ENCODE measurements at regions not wholly inside any gene's neighbourhood (a gene's known extent, or its start where the extent isn't known, plus 50 kb on each side); places are given as distances from the start of the nearest gene placed in this dataset.
A peak's percentile ranks its signal among the peaks of the same experiment; 100 is the strongest.

- no peak for DNase-seq
Observed at GRCh38 chr2:136363470-136363869, 245.5 kb upstream of the CXCR4 start.

- DNase-seq = no peak
Observed at GRCh38 chr2:136362676-136363390, 244.9 kb upstream of the CXCR4 start.

- no peak for DNase-seq
Observed at GRCh38 chr2:136361521-136361920, 243.6 kb upstream of the CXCR4 start.

- DNase-seq = no peak
Observed at GRCh38 chr2:136360790-136361189, 242.8 kb upstream of the CXCR4 start.

- no peak for DNase-seq
Observed at GRCh38 chr2:136359121-136359965, 241.4 kb upstream of the CXCR4 start.

GRCh38 chr2:136358576-136358975 is 240.6 kb upstream of the CXCR4 start:
- DNase-seq = no peak

GRCh38 chr2:136357007-136357380 is 239.0 kb upstream of the CXCR4 start:
- DNase-seq = no peak

GRCh38 chr2:136356125-136357006 is 238.4 kb upstream of the CXCR4 start:
- no peak for DNase-seq

- no peak for DNase-seq
Observed at GRCh38 chr2:136351684-136352083, 233.7 kb upstream of the CXCR4 start.

GRCh38 chr2:136347981-136348380 is 230.0 kb upstream of the CXCR4 start:
- DNase-seq = no peak

GRCh38 chr2:136344339-136344738 is 226.4 kb upstream of the CXCR4 start:
- DNase-seq = no peak

GRCh38 chr2:136342138-136342537 is 224.2 kb upstream of the CXCR4 start:
- DNase-seq = no peak

GRCh38 chr2:136334967-136335366 is 217.0 kb upstream of the CXCR4 start:
- no peak for DNase-seq

- DNase-seq = no peak
Observed at GRCh38 chr2:136332436-136333095, 214.6 kb upstream of the CXCR4 start.

- DNase-seq = no peak
Observed at GRCh38 chr2:136331226-136331625, 213.3 kb upstream of the CXCR4 start.

- no peak for DNase-seq
Observed at GRCh38 chr2:136328207-136328795, 210.4 kb upstream of the CXCR4 start.

GRCh38 chr2:136327162-136327852 is 209.4 kb upstream of the CXCR4 start:
- DNase-seq = peak in 2 of 4 experiments; percentile 24 to 26

GRCh38 chr2:136325844-136326331 is 207.9 kb upstream of the CXCR4 start:
- DNase-seq = no peak

GRCh38 chr2:136324966-136325365 is 207.0 kb upstream of the CXCR4 start:
- no peak for DNase-seq

- no peak for DNase-seq
Observed at GRCh38 chr2:136323935-136324334, 206.0 kb upstream of the CXCR4 start.

GRCh38 chr2:136323195-136323594 is 205.2 kb upstream of the CXCR4 start:
- DNase-seq = no peak

GRCh38 chr2:136322428-136322827 is 204.5 kb upstream of the CXCR4 start:
- no peak for DNase-seq
